CD4-positive, alpha-beta T cell (primary cell): ENCODE measurements at regions not wholly inside any gene's neighbourhood (a gene's known extent, or its start where the extent isn't known, plus 50 kb on each side); places are given as distances from the start of the nearest gene placed in this dataset.
"Not testable (repeated sequence)": the region's sequence is repeated elsewhere in the genome, so short reads cannot be mapped to it uniquely, and the experiment has no call there.

ENCODE experiments used
- ATAC-seq: fragments of 200-7000 bp; cut with Tn5 transposase; one replicate; pipeline ENCODE4 v1.10.0; 2022; ENCODE audit warnings: mild to moderate bottlenecking; ENCODE audit not compliant: poor library complexity
- CTCF ChIA-PET: fragments of 350-600 bp; sonication (Branson Sonifier 250); formaldehyde crosslinking; loops from one replicate; lab custom pipeline; 2021; ENCODE audit warnings: antibody characterized with exemption, inconsistent platforms; lab: Charles Lee
- POLR2A ChIA-PET: fragments of 350-600 bp; sonication (Branson Sonifier 250); formaldehyde crosslinking; loops from one replicate; lab custom pipeline; 2021; ENCODE audit warnings: antibody characterized with exemption, inconsistent platforms; lab: Charles Lee
- DNase-seq, 14 experiments: peaks; one replicate each; pipeline ENCODE4 v3.0.0-alpha.2; 2013 to 2020; ENCODE audit warnings: mixed read lengths in 2 of 14
- H3K27ac ChIP-seq, 2 donors: one replicate each; pipeline versions ENCODE4 v1.5.1 to v1.7.0; 2013; ENCODE audit warnings: low read length in 2 of 2, low read depth in 1 of 2, mild to moderate bottlenecking in 1 of 2
- H3K27me3 ChIP-seq, 2 experiments: 1 replicate in 1 of 2; 2 replicates in 1 of 2; pipeline versions ENCODE4 v1.6.1 to v1.7.0; 2013; ENCODE audit warnings: low read length in 2 of 2, control low read depth in 1 of 2, mild to moderate bottlenecking in 1 of 2, moderate library complexity in 1 of 2; ENCODE audit not compliant: insufficient read depth in 2 of 2, control insufficient read depth in 1 of 2
- H3K36me3 ChIP-seq: one replicate; pipeline ENCODE4 v1.6.1; 2013; ENCODE audit warnings: low read length, control low read depth; ENCODE audit not compliant: insufficient read depth
- H3K4me1 ChIP-seq: one replicate; pipeline ENCODE4 v1.6.1; 2013; ENCODE audit warnings: low read length, control low read depth; ENCODE audit not compliant: insufficient read depth
- H3K4me3 ChIP-seq: one replicate; pipeline ENCODE4 v1.5.1; 2013; ENCODE audit warnings: mild to moderate bottlenecking, low read length, moderate library complexity
- H3K9me3 ChIP-seq, 2 experiments: 1 replicate in 1 of 2; 2 replicates in 1 of 2; pipeline versions ENCODE4 v1.6.1 to v1.7.0; 2013; ENCODE audit warnings: low read length in 2 of 2, mild to moderate bottlenecking in 2 of 2, control low read depth in 1 of 2, moderate library complexity in 1 of 2; ENCODE audit not compliant: control insufficient read depth in 1 of 2, insufficient read depth in 1 of 2
- H3K27ac Mint-ChIP-seq: one replicate; pipeline ENCODE4 v1.8.0; 2020; ENCODE audit warnings: mixed read lengths
- H3K27me3 Mint-ChIP-seq: one replicate; pipeline ENCODE4 v1.8.0; 2021; ENCODE audit warnings: mixed read lengths
- H3K36me3 Mint-ChIP-seq: one replicate; pipeline ENCODE4 v1.8.0; 2021; ENCODE audit warnings: low read depth, mixed read lengths
- H3K4me1 Mint-ChIP-seq: one replicate; pipeline ENCODE4 v1.8.0; 2021; ENCODE audit warnings: low read depth, mixed read lengths
- H3K4me3 Mint-ChIP-seq: one replicate; pipeline ENCODE4 v1.8.0; 2020; ENCODE audit warnings: mild to moderate bottlenecking, mixed read lengths
- H3K9me3 Mint-ChIP-seq: one replicate; pipeline ENCODE4 v1.8.0; 2020; ENCODE audit warnings: mixed read lengths
- CTCF ChIP-seq: fragments of 200-600 bp; IDR thresholded peaks from one replicate; pipeline ENCODE4 v1.8.0; 2022; ENCODE audit warnings: antibody characterized with exemption, mild to moderate bottlenecking
- intact Hi-C, 2 experiments: fragments of 100-400 bp; cut with DNase I in 1 of 2; cut with micrococcal nuclease in 1 of 2; formaldehyde crosslinking; loops; one replicate each; pipeline versions ENCODE4 v1.15.1 to v1.9.0; 2023 to 2025; cut with DNase I, micrococcal nuclease

GRCh38 chr22:22316589-22316988 is 72.0 kb downstream of the VPREB1 start:
- H3K9me3 ChIP-seq, result peaks cover 0 to 7% of the 10 kb centered on the region in 2 experiments
- intact Hi-C loops, result no loop called here
- H3K4me1 ChIP-seq, result no peaks in the 10 kb centered on the region
- H3K9me3 Mint-ChIP-seq, result no peaks in the 10 kb centered on the region
- ATAC-seq, result no peak
- CTCF ChIA-PET, result no interaction called here
- POLR2A ChIA-PET, result no interaction called here
- no peak for TF ChIP-seq CTCF
- H3K27me3 Mint-ChIP-seq, result no peaks in the 10 kb centered on the region
- no peak for DNase-seq
- H3K27ac Mint-ChIP-seq, result no peak overlapping the region
- H3K27me3 ChIP-seq, result no peaks in the 10 kb centered on the region
- peaks cover 65% of the 10 kb centered on the region for H3K36me3 Mint-ChIP-seq
- no peak overlapping the region for H3K27ac ChIP-seq
- no peak overlapping the region for H3K4me3 Mint-ChIP-seq
- peaks cover 17% of the 10 kb centered on the region for H3K36me3 ChIP-seq
- H3K4me1 Mint-ChIP-seq, result no peaks in the 10 kb centered on the region
- no peak overlapping the region for H3K4me3 ChIP-seq

- ChIA-PET POLR2A (no interaction called here), CTCF (interaction anchor here (1.5 kb wide), 1 partner anchor 111 kb away, joined by 3 read pairs; no protein-coding TSS in a partner anchor)
- no peak for ATAC-seq
- no peaks in the 10 kb centered on the region for H3K9me3 Mint-ChIP-seq
- intact Hi-C loops, result no loop called here
- no peaks in the 10 kb centered on the region for H3K27me3 ChIP-seq
- no peak overlapping the region for H3K4me3 ChIP-seq
- no peaks in the 10 kb centered on the region for H3K4me1 Mint-ChIP-seq
- no peak overlapping the region for H3K27ac ChIP-seq
- H3K27me3 Mint-ChIP-seq, result no peaks in the 10 kb centered on the region
- H3K9me3 ChIP-seq, result peaks cover 0 to 7% of the 10 kb centered on the region in 2 experiments
- no peak for DNase-seq
- peaks cover 52% of the 10 kb centered on the region for H3K36me3 Mint-ChIP-seq
- TF ChIP-seq CTCF, result no peak
- peaks cover 17% of the 10 kb centered on the region for H3K36me3 ChIP-seq
- H3K4me3 Mint-ChIP-seq, result no peak overlapping the region
- peaks cover 3% of the 10 kb centered on the region for H3K4me1 ChIP-seq
- H3K27ac Mint-ChIP-seq, result no peak overlapping the region
Observed at GRCh38 chr22:22318723-22319465, 74.3 kb downstream of the VPREB1 start.

GRCh38 chr22:22321743-22322611 is 77.4 kb downstream of the VPREB1 start:
- ATAC-seq, result peak; percentile 94

More at GRCh38 chr22:22321743-22322611, 77.4 kb downstream of the VPREB1 start:
- peak; percentile 49 to 85 (median 60) for DNase-seq
- H3K4me1 ChIP-seq, H3K9me3 Mint-ChIP-seq, H3K27ac Mint-ChIP-seq, H3K27me3 ChIP-seq, intact Hi-C loops, H3K4me3 Mint-ChIP-seq, POLR2A ChIA-PET, H3K4me1 Mint-ChIP-seq, H3K27ac ChIP-seq, H3K4me3 ChIP-seq, H3K9me3 ChIP-seq, H3K27me3 Mint-ChIP-seq: not testable (repeated sequence)
- H3K36me3 Mint-ChIP-seq, result peaks cover 28% of the 10 kb centered on the region
- CTCF ChIA-PET, result interaction anchor here (1.4 kb wide), 1 partner anchor 21 kb away, joined by 3 read pairs; no protein-coding TSS in a partner anchor
- H3K36me3 ChIP-seq, result peaks cover 10% of the 10 kb centered on the region
- TF ChIP-seq CTCF, result peak; percentile 84
